K562 (cell line): ENCODE measurements at regions not wholly inside any gene's neighbourhood (a gene's known extent, or its start where the extent isn't known, plus 50 kb on each side); places are given as distances from the start of the nearest gene placed in this dataset.

Experiments
- LARP7 ChIP-seq: fragments of 450-650 bp; IDR thresholded peaks from 2 replicates; pipeline ENCODE4 v1.6.1; 2016
- POLR2A ChIP-seq: fragments of 450-650 bp; conservative IDR thresholded peaks from 2 replicates; pipeline ENCODE4 v1.6.1; 2016
- SREBF2 ChIP-seq: sonication (generic); formaldehyde crosslinking; IDR thresholded peaks from 2 replicates; pipeline ENCODE4 v1.4.0; 2020; ENCODE audit warnings: mild to moderate bottlenecking, missing genetic modification reagents
- SRSF9 ChIP-seq: fragments of 200-400 bp; formaldehyde crosslinking; IDR thresholded peaks from 2 replicates; pipeline ENCODE4 v1.6.1; 2017; ENCODE audit warnings: low read depth, low read length, borderline replicate concordance
- ZNF586 ChIP-seq: fragments of 450-650 bp; formaldehyde crosslinking; conservative IDR thresholded peaks from 2 replicates; pipeline ENCODE4 v1.4.0; 2020; ENCODE audit warnings: mild to moderate bottlenecking, moderate library complexity
- ZSCAN29 ChIP-seq: fragments of 450-650 bp; IDR thresholded peaks from 2 replicates; pipeline ENCODE4 v1.6.1; 2017

DNA sequence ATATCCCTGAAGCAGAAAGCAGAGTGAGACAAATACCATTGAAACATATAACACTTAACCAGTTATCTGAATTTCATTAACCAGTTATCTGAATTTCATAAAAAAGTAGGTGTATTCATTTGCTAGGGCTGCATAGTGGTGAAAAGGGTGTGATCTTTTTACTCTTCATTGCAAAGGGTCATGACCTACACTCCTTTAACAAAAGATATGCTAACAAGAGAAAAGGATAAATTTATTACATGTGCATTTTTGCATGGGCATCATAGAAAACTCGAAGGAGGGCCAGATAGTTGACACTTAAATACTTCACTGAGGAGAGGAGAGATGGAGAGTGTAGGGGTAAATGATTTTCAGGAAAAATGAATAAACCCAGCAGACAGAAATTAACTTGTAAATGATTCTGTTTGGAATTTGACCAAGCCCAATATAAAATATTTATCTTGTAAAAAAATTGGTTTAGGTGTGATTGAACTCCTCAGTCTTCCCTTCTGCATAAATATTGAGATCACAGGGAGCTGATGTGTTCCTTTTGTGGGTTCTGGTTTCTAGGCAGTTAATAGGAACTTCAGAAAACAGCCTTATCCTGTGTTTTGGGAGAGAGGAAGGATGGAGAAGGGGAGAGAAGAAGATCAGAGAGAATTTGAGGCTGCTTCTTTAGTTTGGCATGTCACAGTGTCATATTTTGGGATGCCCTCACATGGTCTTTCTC lies 372.5 kb upstream of the SYT4 start:
- TF ChIP-seq ZSCAN29, result no peak
- TF ChIP-seq POLR2A, result no peak
- no peak for TF ChIP-seq ZNF586 (CRISPR knock-in tag)
- TF ChIP-seq LARP7, result no peak
- no peak for TF ChIP-seq SREBF2 (CRISPR knock-in tag)
- TF ChIP-seq SRSF9, result no peak
